HEK293T (cell line): ENCODE measurements at regions not wholly inside any gene's neighbourhood (a gene's known extent, or its start where the extent isn't known, plus 50 kb on each side); places are given as distances from the start of the nearest gene placed in this dataset.

ENCODE experiments used
- CTCF ChIA-PET: fragments of 350-600 bp; formaldehyde crosslinking; extraction: SDS; loops from one replicate; lab custom pipeline; 2021; ENCODE audit warnings: antibody characterized with exemption, inconsistent platforms; lab: Yijun Ruan, JAX
- POLR2A ChIA-PET: fragments of 350-600 bp; formaldehyde crosslinking; extraction: SDS; loops from one replicate; lab custom pipeline; 2020; ENCODE audit warnings: antibody characterized with exemption, inconsistent platforms; lab: Yijun Ruan, JAX
- DNase-seq: peaks from one replicate; pipeline ENCODE4 v3.0.0; 2012; ENCODE audit warnings: mixed read lengths; ENCODE audit errors: extremely low spot score
- ARNT ChIP-seq: fragments of 450-650 bp; IDR thresholded peaks from 2 replicates; pipeline ENCODE4 v1.6.1; 2017; ENCODE audit warnings: mild to moderate bottlenecking
- BHLHE40 ChIP-seq: fragments of 450-650 bp; IDR thresholded peaks from 2 replicates; pipeline ENCODE4 v1.6.1; 2016; ENCODE audit warnings: mild to moderate bottlenecking, moderate library complexity, borderline replicate concordance
- CTBP1 ChIP-seq: fragments of 450-650 bp; IDR thresholded peaks from 2 replicates; pipeline ENCODE4 v1.6.1; 2016; ENCODE audit warnings: borderline replicate concordance
- ELF4 ChIP-seq: fragments of 450-650 bp; IDR thresholded peaks from 2 replicates; pipeline ENCODE4 v1.6.1; 2017; ENCODE audit warnings: antibody characterized with exemption
- FOXA1 ChIP-seq: fragments of 450-650 bp; IDR thresholded peaks from 2 replicates; pipeline ENCODE4 v1.6.1; 2016; ENCODE audit warnings: mild to moderate bottlenecking
- FOXK2 ChIP-seq: fragments of 450-650 bp; IDR thresholded peaks from 2 replicates; pipeline ENCODE4 v1.6.1; 2016; ENCODE audit warnings: mild to moderate bottlenecking
- FOXM1 ChIP-seq: fragments of 450-650 bp; IDR thresholded peaks from 2 replicates; pipeline ENCODE4 v1.6.1; 2017; ENCODE audit warnings: mild to moderate bottlenecking, borderline replicate concordance
- HDGF ChIP-seq: fragments of 450-650 bp; IDR thresholded peaks from 2 replicates; pipeline ENCODE4 v1.6.1; 2017; ENCODE audit warnings: antibody characterized with exemption, borderline replicate concordance
- L3MBTL2 ChIP-seq: fragments of 450-650 bp; conservative IDR thresholded peaks from 2 replicates; pipeline ENCODE4 v1.6.1; 2016; ENCODE audit warnings: mild to moderate bottlenecking
- LEF1 ChIP-seq: fragments of 450-650 bp; IDR thresholded peaks from 2 replicates; pipeline ENCODE4 v1.6.1; 2017; ENCODE audit warnings: mild to moderate bottlenecking, borderline replicate concordance
- NFRKB ChIP-seq: fragments of 450-650 bp; IDR thresholded peaks from 2 replicates; pipeline ENCODE4 v1.6.1; 2016; ENCODE audit warnings: mild to moderate bottlenecking, moderate library complexity
- PKNOX1 ChIP-seq: fragments of 450-650 bp; IDR thresholded peaks from 2 replicates; pipeline ENCODE4 v1.6.1; 2016
- SP1 ChIP-seq: fragments of 450-650 bp; IDR thresholded peaks from 2 replicates; pipeline ENCODE4 v1.6.1; 2017
- SUZ12 ChIP-seq: fragments of 450-650 bp; IDR thresholded peaks from 2 replicates; pipeline ENCODE4 v1.6.1; 2016; ENCODE audit warnings: mild to moderate bottlenecking
- TARDBP ChIP-seq: fragments of 450-650 bp; IDR thresholded peaks from 2 replicates; pipeline ENCODE4 v1.6.1; 2016
- ZNF384 ChIP-seq: fragments of 450-650 bp; IDR thresholded peaks from 2 replicates; pipeline ENCODE4 v1.6.1; 2016

- ChIA-PET CTCF (no interaction called here), POLR2A (no interaction called here)
- no peak for TF ChIP-seq L3MBTL2
- no peak for TF ChIP-seq PKNOX1
- TF ChIP-seq NFRKB: no peak
- no peak for TF ChIP-seq CTBP1
- no peak for TF ChIP-seq FOXM1
- no peak for TF ChIP-seq BHLHE40
- no peak for TF ChIP-seq SP1
- no peak for TF ChIP-seq TARDBP
- no peak for TF ChIP-seq ARNT
- TF ChIP-seq ELF4: no peak
- TF ChIP-seq FOXA1: no peak
- no peak for TF ChIP-seq SUZ12
- no peak for TF ChIP-seq FOXK2
- TF ChIP-seq HDGF: no peak
- no peak for TF ChIP-seq ZNF384
- TF ChIP-seq LEF1: no peak
- DNase-seq: no peak
These were observed 337.8 kb upstream of the DSEL start for GRCh38 chr18:67854340-67854739.

- ChIA-PET CTCF (no interaction called here), POLR2A (no interaction called here)
- TF ChIP-seq ARNT (no peak), NFRKB (no peak), ZNF384 (no peak), ELF4 (no peak), SP1 (no peak)
- no peak for DNase-seq
These were observed 330.0 kb upstream of the DSEL start for GRCh38 chr18:67846422-67847098.

- no peak for DNase-seq
- ChIA-PET CTCF (no interaction called here), POLR2A (no interaction called here)
- no peak for TF ChIP-seq CTBP1
- TF ChIP-seq FOXM1: no peak
- no peak for TF ChIP-seq ARNT
- TF ChIP-seq PKNOX1: no peak
- TF ChIP-seq LEF1: no peak
- no peak for TF ChIP-seq SUZ12
- TF ChIP-seq FOXK2: no peak
- no peak for TF ChIP-seq HDGF
- no peak for TF ChIP-seq ZNF384
- no peak for TF ChIP-seq FOXA1
- no peak for TF ChIP-seq NFRKB
- TF ChIP-seq SP1: no peak
- no peak for TF ChIP-seq TARDBP
- no peak for TF ChIP-seq L3MBTL2
These were observed 328.5 kb upstream of the DSEL start for GRCh38 chr18:67845035-67845434.

- ChIA-PET POLR2A (no interaction called here), CTCF (no interaction called here)
- no peak for TF ChIP-seq ZNF384
- no peak for TF ChIP-seq TARDBP
- no peak for TF ChIP-seq ELF4
- no peak for TF ChIP-seq CTBP1
- no peak for TF ChIP-seq FOXM1
- no peak for TF ChIP-seq L3MBTL2
- no peak for TF ChIP-seq PKNOX1
- TF ChIP-seq FOXK2: no peak
- no peak for TF ChIP-seq HDGF
- no peak for TF ChIP-seq FOXA1
- no peak for TF ChIP-seq BHLHE40
- TF ChIP-seq LEF1: no peak
- TF ChIP-seq ARNT: no peak
- DNase-seq: no peak
These were observed 323.9 kb upstream of the DSEL start for GRCh38 chr18:67840379-67840778.

- CTCF ChIA-PET: no interaction called here
- TF ChIP-seq PKNOX1 (no peak), SP1 (no peak), ZNF384 (no peak), CTBP1 (no peak), FOXA1 (no peak), LEF1 (no peak), TARDBP (no peak), ARNT (no peak), BHLHE40 (no peak), ELF4 (no peak)
- DNase-seq: no peak
- POLR2A ChIA-PET: no interaction called here
These were observed 301.9 kb upstream of the DSEL start for GRCh38 chr18:67818432-67818831.

- ChIA-PET POLR2A (no interaction called here), CTCF (no interaction called here)
- no peak for DNase-seq
- TF ChIP-seq FOXK2 (no peak), BHLHE40 (no peak), SP1 (no peak), SUZ12 (no peak), L3MBTL2 (no peak), TARDBP (no peak), LEF1 (no peak), ZNF384 (no peak), PKNOX1 (no peak), CTBP1 (no peak), ARNT (no peak), FOXM1 (no peak), HDGF (no peak), NFRKB (no peak), FOXA1 (no peak), ELF4 (no peak)
These were observed 298.8 kb upstream of the DSEL start for GRCh38 chr18:67815280-67815679.
